PFSK-1 (cell line): ENCODE measurements at regions not wholly inside any gene's neighbourhood (a gene's known extent, or its start where the extent isn't known, plus 50 kb on each side); places are given as distances from the start of the nearest gene placed in this dataset.

Experiments
- POLR2AphosphoS5 ChIP-seq: IDR thresholded peaks from 2 replicates; pipeline ENCODE4 v1.6.1; 2012; ENCODE audit warnings: low read depth, mild to moderate bottlenecking, control low read depth, low read length, moderate library complexity
- SIN3A ChIP-seq: IDR thresholded peaks from 2 replicates; pipeline ENCODE4 v1.6.1; 2012; ENCODE audit warnings: mild to moderate bottlenecking, low read length, moderate library complexity, borderline replicate concordance; ENCODE audit not compliant: insufficient read depth
- TAF1 ChIP-seq: IDR thresholded peaks from 2 replicates; pipeline ENCODE4 v1.6.1; 2012; ENCODE audit warnings: low read length, control low read depth, borderline replicate concordance; ENCODE audit not compliant: insufficient read depth
- TF ChIP-seq, protein P1 (sequence below), 2 experiments: IDR thresholded peaks; 2 replicates each; pipeline versions ENCODE4 v1.6.1 to v1.8.0; 2011 to 2012; ENCODE audit warnings: low read depth in 2 of 2, low read length in 2 of 2, control low read depth in 1 of 2, inconsistent platforms in 1 of 2, mild to moderate bottlenecking in 1 of 2, moderate library complexity in 1 of 2; ENCODE audit not compliant: insufficient read depth in 1 of 2

GRCh38 chr17:33398386-33398785, 105.3 kb upstream of the ASIC2 start:
- no peak for TF ChIP-seq TAF1
- TF ChIP-seq SIN3A, result no peak
- TF ChIP-seq, protein P1, sequence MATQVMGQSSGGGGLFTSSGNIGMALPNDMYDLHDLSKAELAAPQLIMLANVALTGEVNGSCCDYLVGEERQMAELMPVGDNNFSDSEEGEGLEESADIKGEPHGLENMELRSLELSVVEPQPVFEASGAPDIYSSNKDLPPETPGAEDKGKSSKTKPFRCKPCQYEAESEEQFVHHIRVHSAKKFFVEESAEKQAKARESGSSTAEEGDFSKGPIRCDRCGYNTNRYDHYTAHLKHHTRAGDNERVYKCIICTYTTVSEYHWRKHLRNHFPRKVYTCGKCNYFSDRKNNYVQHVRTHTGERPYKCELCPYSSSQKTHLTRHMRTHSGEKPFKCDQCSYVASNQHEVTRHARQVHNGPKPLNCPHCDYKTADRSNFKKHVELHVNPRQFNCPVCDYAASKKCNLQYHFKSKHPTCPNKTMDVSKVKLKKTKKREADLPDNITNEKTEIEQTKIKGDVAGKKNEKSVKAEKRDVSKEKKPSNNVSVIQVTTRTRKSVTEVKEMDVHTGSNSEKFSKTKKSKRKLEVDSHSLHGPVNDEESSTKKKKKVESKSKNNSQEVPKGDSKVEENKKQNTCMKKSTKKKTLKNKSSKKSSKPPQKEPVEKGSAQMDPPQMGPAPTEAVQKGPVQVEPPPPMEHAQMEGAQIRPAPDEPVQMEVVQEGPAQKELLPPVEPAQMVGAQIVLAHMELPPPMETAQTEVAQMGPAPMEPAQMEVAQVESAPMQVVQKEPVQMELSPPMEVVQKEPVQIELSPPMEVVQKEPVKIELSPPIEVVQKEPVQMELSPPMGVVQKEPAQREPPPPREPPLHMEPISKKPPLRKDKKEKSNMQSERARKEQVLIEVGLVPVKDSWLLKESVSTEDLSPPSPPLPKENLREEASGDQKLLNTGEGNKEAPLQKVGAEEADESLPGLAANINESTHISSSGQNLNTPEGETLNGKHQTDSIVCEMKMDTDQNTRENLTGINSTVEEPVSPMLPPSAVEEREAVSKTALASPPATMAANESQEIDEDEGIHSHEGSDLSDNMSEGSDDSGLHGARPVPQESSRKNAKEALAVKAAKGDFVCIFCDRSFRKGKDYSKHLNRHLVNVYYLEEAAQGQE (IDR thresholded peaks at IDR 0.05; ENCODE audit: insufficient read depth in 1 of 2, low read depth in 2 of 2, low read length in 2 of 2), result no peak
- no peak for TF ChIP-seq POLR2AphosphoS5
